ENCODE measurements at regions not wholly inside any gene's neighbourhood (a gene's known extent, or its start where the extent isn't known, plus 50 kb on each side); places are given as distances from the start of the nearest gene placed in this dataset.
"Not testable (repeated sequence)": the region's sequence is repeated elsewhere in the genome, so short reads cannot be mapped to it uniquely, and the experiment has no call there.

DNA sequence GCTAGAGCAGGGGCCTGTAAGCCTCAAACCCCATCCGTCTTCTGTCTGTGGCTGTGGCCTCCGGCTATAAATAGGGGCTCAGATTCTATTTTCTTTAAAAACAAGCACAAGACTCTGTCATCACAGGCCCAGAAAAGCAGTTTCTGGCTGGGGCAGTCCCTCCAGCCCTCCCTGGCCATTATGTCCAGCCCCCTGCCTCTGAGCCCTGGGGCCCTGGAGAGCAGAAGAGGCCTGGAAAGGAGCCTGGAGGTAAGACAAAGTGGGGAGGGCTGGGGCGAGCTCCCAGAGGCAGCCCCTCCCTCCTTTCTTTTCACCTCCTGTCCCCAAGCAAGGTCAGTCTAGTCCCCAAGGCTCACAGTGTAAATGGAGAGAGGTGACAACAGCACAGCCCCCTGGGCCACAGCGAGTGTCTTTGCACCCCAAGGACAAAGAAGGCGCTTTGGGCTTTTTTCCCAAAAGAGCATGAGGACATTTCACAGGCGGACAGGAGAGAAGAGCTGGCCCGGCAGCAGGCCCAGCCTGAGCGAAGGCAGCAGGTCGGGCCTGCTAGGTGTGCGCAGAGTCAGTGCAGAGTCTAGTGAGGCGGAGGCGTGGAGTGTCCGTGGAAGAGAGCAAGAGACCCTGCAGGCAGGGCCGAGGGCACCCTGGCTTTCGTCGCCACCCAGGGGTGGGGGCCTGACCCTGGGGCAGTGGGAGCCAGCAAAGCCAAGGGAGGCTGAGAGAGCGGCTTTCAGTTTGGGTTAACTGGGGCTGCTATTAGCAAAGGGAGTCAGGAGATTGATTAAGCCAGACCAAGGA, 188.3 kb downstream of the TBC1D2B start:
- no peak overlapping the region for H3K9ac ChIP-seq (ENCODE audit: low read length)
- no peaks in the 10 kb centered on the region for H3K4me1 ChIP-seq (ENCODE audit: low read length)
- H3K79me2 ChIP-seq (ENCODE audit: low read length), result no peaks in the 10 kb centered on the region
- no peak overlapping the region for H3K27ac ChIP-seq (ENCODE audit: low read length)
- H3K9me3 ChIP-seq (ENCODE audit: low read length), result no peaks in the 10 kb centered on the region
- H3K4me3 ChIP-seq (ENCODE audit: low read length), result no peak overlapping the region
- no peak overlapping the region for H3K4me2 ChIP-seq (ENCODE audit: low read depth, low read length, poor library complexity, severe bottlenecking)
- no peaks in the 10 kb centered on the region for H4K20me1 ChIP-seq (ENCODE audit: insufficient read depth, low read depth, low read length)
- H3K9me2 ChIP-seq (replicated peaks; ENCODE audit: insufficient read depth, low read length), result no peaks in the 10 kb centered on the region
- no peaks in the 10 kb centered on the region for H3K36me3 ChIP-seq (ENCODE audit: insufficient read depth, low read length)
- no peak for DNase-seq
- H2AFZ ChIP-seq (ENCODE audit: low read length), result no peak overlapping the region
- no peaks in the 10 kb centered on the region for H3K27me3 ChIP-seq (ENCODE audit: low read length)

- H3K27ac ChIP-seq (ENCODE audit: low read length); H3K36me3 ChIP-seq (ENCODE audit: insufficient read depth, low read length); H3K27me3 ChIP-seq (ENCODE audit: low read length); H4K20me1 ChIP-seq (ENCODE audit: insufficient read depth, low read depth, low read length); H2AFZ ChIP-seq (ENCODE audit: low read length); H3K4me1 ChIP-seq (ENCODE audit: low read length); H3K9me3 ChIP-seq (ENCODE audit: low read length); H3K4me2 ChIP-seq (ENCODE audit: low read depth, low read length, poor library complexity, severe bottlenecking); DNase-seq; H3K9ac ChIP-seq (ENCODE audit: low read length); H3K9me2 ChIP-seq (replicated peaks; ENCODE audit: insufficient read depth, low read length); H3K4me3 ChIP-seq (ENCODE audit: low read length); H3K79me2 ChIP-seq (ENCODE audit: low read length): not testable (repeated sequence)
Observed at GRCh38 chr15:77887563-77888429, 189.7 kb downstream of the TBC1D2B start.

GRCh38 chr15:77886805-77887448, 190.6 kb downstream of the TBC1D2B start:
- H3K27ac ChIP-seq (ENCODE audit: low read length), result no peak overlapping the region
- no peaks in the 10 kb centered on the region for H3K27me3 ChIP-seq (ENCODE audit: low read length)
- no peaks in the 10 kb centered on the region for H3K79me2 ChIP-seq (ENCODE audit: low read length)
- H2AFZ ChIP-seq (ENCODE audit: low read length), result no peak overlapping the region
- H3K4me1 ChIP-seq (ENCODE audit: low read length), result no peaks in the 10 kb centered on the region
- H3K36me3 ChIP-seq (ENCODE audit: insufficient read depth, low read length), result no peaks in the 10 kb centered on the region
- no peaks in the 10 kb centered on the region for H4K20me1 ChIP-seq (ENCODE audit: insufficient read depth, low read depth, low read length)
- no peak overlapping the region for H3K4me2 ChIP-seq (ENCODE audit: low read depth, low read length, poor library complexity, severe bottlenecking)
- H3K9me2 ChIP-seq (replicated peaks; ENCODE audit: insufficient read depth, low read length), result no peaks in the 10 kb centered on the region
- no peak for DNase-seq
- no peak overlapping the region for H3K4me3 ChIP-seq (ENCODE audit: low read length)
- H3K9me3 ChIP-seq (ENCODE audit: low read length), result no peaks in the 10 kb centered on the region
- no peak overlapping the region for H3K9ac ChIP-seq (ENCODE audit: low read length)

DNA sequence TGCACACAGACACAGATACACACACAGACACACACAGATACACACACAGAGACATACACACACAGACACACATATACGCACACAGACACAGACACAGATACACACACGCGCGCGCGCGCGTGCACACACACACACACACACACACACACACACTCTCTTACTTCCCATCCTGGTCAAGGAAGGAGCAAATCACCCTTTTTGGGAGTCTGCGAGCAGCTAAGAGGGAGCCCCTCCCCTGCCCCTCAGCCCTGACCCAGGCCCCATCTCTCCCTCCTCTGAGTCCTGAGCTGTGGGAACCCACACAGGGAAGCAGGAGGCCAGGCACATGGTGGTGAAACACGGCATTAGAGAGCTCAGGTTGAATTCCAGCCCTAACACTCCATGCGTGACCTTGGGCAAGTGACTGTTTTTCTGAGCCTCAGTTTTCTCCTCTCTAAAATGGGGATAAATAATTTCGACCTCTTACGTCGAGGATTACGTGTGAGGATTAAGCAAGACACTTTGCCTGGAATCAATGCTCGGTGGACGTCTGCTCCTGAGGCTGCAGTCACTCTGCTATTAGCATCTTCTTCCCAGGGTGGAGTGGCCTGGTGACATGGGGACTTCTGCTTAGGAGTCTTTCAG, 191.5 kb downstream of the TBC1D2B start:
- H3K4me2 ChIP-seq (ENCODE audit: low read depth, low read length, poor library complexity, severe bottlenecking); H3K4me3 ChIP-seq (ENCODE audit: low read length); H3K4me1 ChIP-seq (ENCODE audit: low read length); H3K9me2 ChIP-seq (replicated peaks; ENCODE audit: insufficient read depth, low read length); H3K36me3 ChIP-seq (ENCODE audit: insufficient read depth, low read length); H4K20me1 ChIP-seq (ENCODE audit: insufficient read depth, low read depth, low read length); DNase-seq; H3K79me2 ChIP-seq (ENCODE audit: low read length); H3K27me3 ChIP-seq (ENCODE audit: low read length); H2AFZ ChIP-seq (ENCODE audit: low read length); H3K27ac ChIP-seq (ENCODE audit: low read length); H3K9ac ChIP-seq (ENCODE audit: low read length); H3K9me3 ChIP-seq (ENCODE audit: low read length): not testable (repeated sequence)

DNA sequence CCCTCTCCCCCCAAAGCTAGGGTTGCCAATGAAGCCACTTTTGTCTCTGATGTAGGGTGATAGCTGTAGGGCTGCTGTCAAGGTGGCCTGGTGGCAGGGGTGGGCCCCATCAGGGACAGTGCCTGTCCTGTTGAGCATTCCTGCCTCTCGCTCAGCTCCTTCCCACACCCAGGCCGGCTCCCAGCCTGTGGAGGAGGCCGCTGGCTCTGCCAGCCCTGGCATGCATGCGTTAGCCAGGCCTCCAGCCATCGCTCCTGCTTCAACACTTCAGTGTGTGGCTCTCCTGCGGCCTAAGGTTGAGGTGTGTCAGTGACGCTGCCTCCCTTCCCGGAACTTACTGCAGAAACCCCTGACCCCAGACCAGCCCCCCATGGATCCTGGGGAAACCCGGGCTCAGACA, 194.5 kb downstream of the TBC1D2B start:
- not testable (repeated sequence) for H3K9me3 ChIP-seq (ENCODE audit: low read length); H3K4me3 ChIP-seq (ENCODE audit: low read length); H3K4me2 ChIP-seq (ENCODE audit: low read depth, low read length, poor library complexity, severe bottlenecking); H4K20me1 ChIP-seq (ENCODE audit: insufficient read depth, low read depth, low read length); H3K27me3 ChIP-seq (ENCODE audit: low read length); H2AFZ ChIP-seq (ENCODE audit: low read length); DNase-seq; H3K9me2 ChIP-seq (replicated peaks; ENCODE audit: insufficient read depth, low read length); H3K9ac ChIP-seq (ENCODE audit: low read length); H3K36me3 ChIP-seq (ENCODE audit: insufficient read depth, low read length); H3K79me2 ChIP-seq (ENCODE audit: low read length); H3K27ac ChIP-seq (ENCODE audit: low read length); H3K4me1 ChIP-seq (ENCODE audit: low read length)

GRCh38 chr15:77881950-77882349, 195.6 kb downstream of the TBC1D2B start:
- no peaks in the 10 kb centered on the region for H3K4me1 ChIP-seq (ENCODE audit: low read length)
- H3K4me3 ChIP-seq (ENCODE audit: low read length), result no peak overlapping the region
- H3K27ac ChIP-seq (ENCODE audit: low read length), result no peak overlapping the region
- no peaks in the 10 kb centered on the region for H3K9me2 ChIP-seq (replicated peaks; ENCODE audit: insufficient read depth, low read length)
- H2AFZ ChIP-seq (ENCODE audit: low read length), result no peak overlapping the region
- no peak overlapping the region for H3K4me2 ChIP-seq (ENCODE audit: low read depth, low read length, poor library complexity, severe bottlenecking)
- no peaks in the 10 kb centered on the region for H3K9me3 ChIP-seq (ENCODE audit: low read length)
- H3K36me3 ChIP-seq (ENCODE audit: insufficient read depth, low read length), result no peaks in the 10 kb centered on the region
- H4K20me1 ChIP-seq (ENCODE audit: insufficient read depth, low read depth, low read length), result no peaks in the 10 kb centered on the region
- H3K9ac ChIP-seq (ENCODE audit: low read length), result no peak overlapping the region
- H3K27me3 ChIP-seq (ENCODE audit: low read length), result no peaks in the 10 kb centered on the region
- H3K79me2 ChIP-seq (ENCODE audit: low read length), result no peaks in the 10 kb centered on the region
- no peak for DNase-seq

DNA sequence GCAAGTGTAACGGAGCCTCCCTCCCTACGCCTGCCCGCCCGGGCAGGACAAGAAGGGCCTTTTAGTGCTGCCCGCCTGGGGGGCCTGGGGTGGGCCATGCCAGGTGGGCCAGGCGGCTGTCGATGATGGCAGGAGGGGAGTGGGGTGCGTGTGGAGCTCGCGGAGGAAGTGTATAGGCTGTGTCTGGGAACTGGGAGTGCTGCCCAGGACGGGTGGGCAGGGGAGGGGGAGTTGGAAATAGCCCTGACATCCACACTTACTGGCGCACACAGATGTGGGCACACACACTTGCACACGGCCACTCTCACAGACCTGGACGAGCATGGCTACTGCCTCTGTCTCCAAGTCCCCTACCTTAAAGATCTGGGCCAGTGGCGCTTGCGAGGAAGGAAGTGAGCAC, 196.0 kb downstream of the TBC1D2B start:
- not testable (repeated sequence) for H3K9me3 ChIP-seq (ENCODE audit: low read length); DNase-seq; H4K20me1 ChIP-seq (ENCODE audit: insufficient read depth, low read depth, low read length); H3K36me3 ChIP-seq (ENCODE audit: insufficient read depth, low read length); H2AFZ ChIP-seq (ENCODE audit: low read length); H3K9me2 ChIP-seq (replicated peaks; ENCODE audit: insufficient read depth, low read length); H3K4me2 ChIP-seq (ENCODE audit: low read depth, low read length, poor library complexity, severe bottlenecking); H3K27ac ChIP-seq (ENCODE audit: low read length); H3K4me3 ChIP-seq (ENCODE audit: low read length); H3K79me2 ChIP-seq (ENCODE audit: low read length); H3K4me1 ChIP-seq (ENCODE audit: low read length); H3K9ac ChIP-seq (ENCODE audit: low read length); H3K27me3 ChIP-seq (ENCODE audit: low read length)

- not testable (repeated sequence) for H3K9me2 ChIP-seq (replicated peaks; ENCODE audit: insufficient read depth, low read length); H3K4me3 ChIP-seq (ENCODE audit: low read length); H3K4me1 ChIP-seq (ENCODE audit: low read length); H3K27me3 ChIP-seq (ENCODE audit: low read length); H3K79me2 ChIP-seq (ENCODE audit: low read length); DNase-seq; H4K20me1 ChIP-seq (ENCODE audit: insufficient read depth, low read depth, low read length); H3K9ac ChIP-seq (ENCODE audit: low read length); H3K9me3 ChIP-seq (ENCODE audit: low read length); H2AFZ ChIP-seq (ENCODE audit: low read length); H3K27ac ChIP-seq (ENCODE audit: low read length); H3K4me2 ChIP-seq (ENCODE audit: low read depth, low read length, poor library complexity, severe bottlenecking); H3K36me3 ChIP-seq (ENCODE audit: insufficient read depth, low read length)
Observed at GRCh38 chr15:77879466-77879865, 198.0 kb downstream of the TBC1D2B start.

All from Karpas-422 (cell line).